ENCODE measurements at regions not wholly inside any gene's neighbourhood (a gene's known extent, or its start where the extent isn't known, plus 50 kb on each side); places are given as distances from the start of the nearest gene placed in this dataset.

DNA sequence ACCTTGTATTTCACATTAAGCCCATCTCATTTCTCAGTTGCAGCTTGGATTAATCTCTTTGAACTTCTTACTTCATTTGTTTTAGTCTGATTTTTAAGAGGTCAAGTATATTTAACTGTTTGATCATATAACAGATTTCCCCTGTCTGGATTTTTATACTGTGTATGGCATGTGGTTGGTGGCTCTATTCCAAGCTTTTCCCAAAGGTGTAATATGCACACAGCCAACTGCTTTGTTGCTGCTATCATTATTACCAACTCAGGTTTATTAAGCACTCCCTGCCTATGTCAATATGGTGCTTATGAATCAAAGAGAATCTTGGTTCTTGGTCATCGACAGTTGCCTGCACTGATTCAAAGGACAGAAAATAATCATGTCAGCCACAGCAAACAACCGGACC, 92.6 kb downstream of the RAP2A start:
- no peaks in the 10 kb centered on the region for H3K36me3 ChIP-seq (ENCODE audit: control insufficient read depth, insufficient read depth, low read length)
- no peak overlapping the region for H2AK9ac ChIP-seq (replicated peaks; ENCODE audit: low read depth, low read length, poor library complexity)
- TF ChIP-seq MAZ (IDR thresholded peaks at IDR 0.05; ENCODE audit: borderline replicate concordance, low read depth, low read length) (no peak), BHLHE40 (IDR thresholded peaks at IDR 0.05; ENCODE audit: low read depth, low read length) (no peak), CEBPB (IDR thresholded peaks at IDR 0.05; ENCODE audit: low read depth, low read length) (no peak), RAD21 (IDR thresholded peaks at IDR 0.05; ENCODE audit: low read length) (no peak), MXI1 (IDR thresholded peaks at IDR 0.05; ENCODE audit: borderline replicate concordance, low read depth, low read length) (no peak), SMC3 (IDR thresholded peaks at IDR 0.05; ENCODE audit: low read depth, low read length) (no peak), MAFK (IDR thresholded peaks at IDR 0.05; ENCODE audit: low read depth, low read length) (no peak), NFE2L2 (IDR thresholded peaks at IDR 0.05; ENCODE audit: low read depth, low read length) (no peak), POLR2A (IDR thresholded peaks at IDR 0.05; ENCODE audit: low read depth, low read length) (no peak), RFX5 (IDR thresholded peaks at IDR 0.05; ENCODE audit: low read depth, low read length) (no peak), RCOR1 (IDR thresholded peaks at IDR 0.05; ENCODE audit: insufficient replicate concordance, low read length) (no peak), FOS (IDR thresholded peaks at IDR 0.05; ENCODE audit: low read depth, low read length) (no peak), CHD1 (IDR thresholded peaks at IDR 0.05; ENCODE audit: low read depth, low read length) (no peak)
- TF ChIP-seq, protein P1, sequence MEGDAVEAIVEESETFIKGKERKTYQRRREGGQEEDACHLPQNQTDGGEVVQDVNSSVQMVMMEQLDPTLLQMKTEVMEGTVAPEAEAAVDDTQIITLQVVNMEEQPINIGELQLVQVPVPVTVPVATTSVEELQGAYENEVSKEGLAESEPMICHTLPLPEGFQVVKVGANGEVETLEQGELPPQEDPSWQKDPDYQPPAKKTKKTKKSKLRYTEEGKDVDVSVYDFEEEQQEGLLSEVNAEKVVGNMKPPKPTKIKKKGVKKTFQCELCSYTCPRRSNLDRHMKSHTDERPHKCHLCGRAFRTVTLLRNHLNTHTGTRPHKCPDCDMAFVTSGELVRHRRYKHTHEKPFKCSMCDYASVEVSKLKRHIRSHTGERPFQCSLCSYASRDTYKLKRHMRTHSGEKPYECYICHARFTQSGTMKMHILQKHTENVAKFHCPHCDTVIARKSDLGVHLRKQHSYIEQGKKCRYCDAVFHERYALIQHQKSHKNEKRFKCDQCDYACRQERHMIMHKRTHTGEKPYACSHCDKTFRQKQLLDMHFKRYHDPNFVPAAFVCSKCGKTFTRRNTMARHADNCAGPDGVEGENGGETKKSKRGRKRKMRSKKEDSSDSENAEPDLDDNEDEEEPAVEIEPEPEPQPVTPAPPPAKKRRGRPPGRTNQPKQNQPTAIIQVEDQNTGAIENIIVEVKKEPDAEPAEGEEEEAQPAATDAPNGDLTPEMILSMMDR (conservative IDR thresholded peaks at IDR 0.05; ENCODE audit: low read depth, low read length) = no peak
- TF ChIP-seq, protein P2, sequence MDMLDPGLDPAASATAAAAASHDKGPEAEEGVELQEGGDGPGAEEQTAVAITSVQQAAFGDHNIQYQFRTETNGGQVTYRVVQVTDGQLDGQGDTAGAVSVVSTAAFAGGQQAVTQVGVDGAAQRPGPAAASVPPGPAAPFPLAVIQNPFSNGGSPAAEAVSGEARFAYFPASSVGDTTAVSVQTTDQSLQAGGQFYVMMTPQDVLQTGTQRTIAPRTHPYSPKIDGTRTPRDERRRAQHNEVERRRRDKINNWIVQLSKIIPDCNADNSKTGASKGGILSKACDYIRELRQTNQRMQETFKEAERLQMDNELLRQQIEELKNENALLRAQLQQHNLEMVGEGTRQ (IDR thresholded peaks at IDR 0.05; ENCODE audit: low read depth, low read length) = no peak
- TF ChIP-seq, protein P3, sequence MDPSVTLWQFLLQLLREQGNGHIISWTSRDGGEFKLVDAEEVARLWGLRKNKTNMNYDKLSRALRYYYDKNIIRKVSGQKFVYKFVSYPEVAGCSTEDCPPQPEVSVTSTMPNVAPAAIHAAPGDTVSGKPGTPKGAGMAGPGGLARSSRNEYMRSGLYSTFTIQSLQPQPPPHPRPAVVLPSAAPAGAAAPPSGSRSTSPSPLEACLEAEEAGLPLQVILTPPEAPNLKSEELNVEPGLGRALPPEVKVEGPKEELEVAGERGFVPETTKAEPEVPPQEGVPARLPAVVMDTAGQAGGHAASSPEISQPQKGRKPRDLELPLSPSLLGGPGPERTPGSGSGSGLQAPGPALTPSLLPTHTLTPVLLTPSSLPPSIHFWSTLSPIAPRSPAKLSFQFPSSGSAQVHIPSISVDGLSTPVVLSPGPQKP (IDR thresholded peaks at IDR 0.05; ENCODE audit: borderline replicate concordance, low read depth, low read length) = no peak
- H3K4me3 ChIP-seq (ENCODE audit: insufficient read depth, low read depth, low read length) = no peak overlapping the region
- no peaks in the 10 kb centered on the region for H4K20me1 ChIP-seq (ENCODE audit: insufficient read depth, low read length)
- H2AFZ ChIP-seq (replicated peaks; ENCODE audit: low read length, poor library complexity) = no peak overlapping the region
- H3K9me1 ChIP-seq (ENCODE audit: insufficient read depth, low read length) = no peaks in the 10 kb centered on the region
- no peak overlapping the region for H2BK15ac ChIP-seq (ENCODE audit: low read depth, low read length)
- no peak overlapping the region for H2BK20ac ChIP-seq (ENCODE audit: low read depth, low read length)
- H3K27me3 ChIP-seq (ENCODE audit: control insufficient read depth, insufficient read depth, low read length) = 0 out of 2 replicates have a peak, but pooled peaks cover 1% of the 10 kb centered on the region
- H3K9me3 ChIP-seq (ENCODE audit: control insufficient read depth, insufficient read depth, low read length) = no peaks in the 10 kb centered on the region
- no TSS peak for BruUV-seq (replicated peaks)
- WGBS, 2 experiments (ENCODE audit: extremely low coverage in 2 of 2, insufficient read length in 1 of 2) = 60% methylated on average over 2 of the region's 2 CpGs; no CpG with 5 or more reads in 1 of the 2 experiments
- H3K4ac ChIP-seq (ENCODE audit: low read depth, low read length) = no peak overlapping the region
- in situ Hi-C loops (cut with MboI; ENCODE audit: low sequenced_read_pairs) (no loop called here), dilution Hi-C loops (cut with HindIII; ENCODE audit: low sequenced_read_pairs, unreplicated experiment) (no loop called here), intact Hi-C loops (cut with micrococcal nuclease) (no loop called here)
- H4K8ac ChIP-seq (ENCODE audit: low read depth in 2 of 2, low read length in 2 of 2) = no peak overlapping the region
- H2AK5ac ChIP-seq (ENCODE audit: low read depth, low read length) = no peak overlapping the region
- H4K5ac ChIP-seq (ENCODE audit: low read depth, low read length) = no peak overlapping the region
- ATAC-seq (ENCODE audit: low read depth) = no peak
- no peak overlapping the region for H2BK5ac ChIP-seq (ENCODE audit: low read depth, low read length, poor library complexity, severe bottlenecking)
- no peaks in the 10 kb centered on the region for H3K79me1 ChIP-seq (ENCODE audit: low read depth in 1 of 2, low read length in 2 of 2)
- CTCF ChIA-PET = no interaction called here
- no peak overlapping the region for H4K91ac ChIP-seq (ENCODE audit: insufficient read depth, low read depth, low read length)
- H3K56ac ChIP-seq (ENCODE audit: extremely low read depth, insufficient read depth, low read length) = no peak overlapping the region
- no peak overlapping the region for H3K14ac ChIP-seq (replicated peaks; ENCODE audit: low read depth, low read length)
- no peak overlapping the region for H3K18ac ChIP-seq (ENCODE audit: low read depth, low read length)
- no peak overlapping the region for H2BK120ac ChIP-seq (ENCODE audit: low read depth, low read length)
- DNase-seq = no peak
- H3K23ac ChIP-seq (ENCODE audit: low read depth, low read length) = no peak overlapping the region
- no peaks in the 10 kb centered on the region for H3K4me1 ChIP-seq (ENCODE audit: control insufficient read depth, insufficient read depth, low read length)
- POLR2A ChIA-PET (ENCODE audit: unreplicated experiment) = no interaction called here
- H3K27ac ChIP-seq (ENCODE audit: insufficient read depth, low read length) = no peak overlapping the region
- no peak overlapping the region for H3K9ac ChIP-seq (ENCODE audit: low read depth, low read length)
- no peak overlapping the region for H3K4me2 ChIP-seq (ENCODE audit: low read depth, low read length)
